ENCODE measurements at regions not wholly inside any gene's neighbourhood (a gene's known extent, or its start where the extent isn't known, plus 50 kb on each side); places are given as distances from the start of the nearest gene placed in this dataset.

DNA sequence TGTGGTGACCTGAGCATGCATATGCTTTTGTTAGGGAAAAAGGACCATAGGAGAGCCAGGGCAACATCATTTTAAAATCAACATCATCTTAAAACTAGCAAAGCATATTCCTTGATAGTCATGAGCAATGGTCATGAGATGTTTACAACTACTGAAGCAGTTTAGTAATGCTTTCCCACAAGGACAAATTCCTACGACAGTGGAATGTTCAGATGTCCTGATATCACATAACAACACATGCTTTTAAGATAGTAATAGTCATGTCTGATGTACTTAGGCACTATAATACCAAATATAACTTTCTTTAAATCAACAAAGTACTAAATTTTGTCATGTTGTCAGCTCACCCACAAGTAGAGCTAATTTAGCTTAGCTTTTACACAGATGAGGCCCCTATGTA lies 370.3 kb downstream of the HTR1B start:
- no peak for TF ChIP-seq SUZ12 (IDR thresholded peaks at IDR 0.05)
- TF ChIP-seq BHLHE40 (IDR thresholded peaks at IDR 0.05; ENCODE audit: borderline replicate concordance), result no peak
- TF ChIP-seq FOXM1 (IDR thresholded peaks at IDR 0.05; ENCODE audit: borderline replicate concordance), result no peak
- TF ChIP-seq HDGF (IDR thresholded peaks at IDR 0.05; ENCODE audit: borderline replicate concordance), result no peak
- no peak for TF ChIP-seq ARNT (IDR thresholded peaks at IDR 0.05)

All from HEK293T (cell line).